GM23248 (cell line): ENCODE measurements at regions not wholly inside any gene's neighbourhood (a gene's known extent, or its start where the extent isn't known, plus 50 kb on each side); places are given as distances from the start of the nearest gene placed in this dataset.

Experiments
- DNase-seq: peaks from one replicate; pipeline ENCODE4 v3.0.0-alpha.2; 2015
- H2AFZ ChIP-seq: fragments of 200-600 bp; sonication (generic); 2 replicates; pipeline ENCODE4 v1.6.1; 2016; ENCODE audit warnings: antibody characterized with exemption
- H3F3A ChIP-seq: fragments of 200-600 bp; sonication (generic); 2 replicates; pipeline ENCODE4 v1.6.1; 2016; ENCODE audit warnings: mild to moderate bottlenecking, antibody characterized with exemption, mixed run types; ENCODE audit not compliant: insufficient read depth
- H3K27ac ChIP-seq: fragments of 200-600 bp; sonication (generic); 2 replicates; pipeline ENCODE4 v1.5.1; 2016; ENCODE audit warnings: mild to moderate bottlenecking
- H3K27me3 ChIP-seq: fragments of 200-600 bp; sonication (generic); replicated peaks from 2 replicates; pipeline ENCODE4 v1.6.1; 2016; ENCODE audit warnings: mild to moderate bottlenecking; ENCODE audit not compliant: insufficient read depth
- H3K36me3 ChIP-seq: fragments of 200-600 bp; sonication (generic); 2 replicates; pipeline ENCODE4 v1.6.1; 2016; ENCODE audit warnings: low read depth, mild to moderate bottlenecking
- H3K4me1 ChIP-seq: fragments of 200-600 bp; sonication (generic); 2 replicates; pipeline ENCODE4 v1.6.1; 2016; ENCODE audit warnings: mild to moderate bottlenecking; ENCODE audit not compliant: insufficient read depth
- H3K4me2 ChIP-seq: fragments of 200-600 bp; sonication (generic); one replicate; pipeline ENCODE4 v1.6.1; 2016; ENCODE audit warnings: mild to moderate bottlenecking; ENCODE audit not compliant: unreplicated experiment
- H3K4me3 ChIP-seq: fragments of 200-600 bp; sonication (generic); 2 replicates; pipeline ENCODE4 v1.5.1; 2016; ENCODE audit warnings: mild to moderate bottlenecking
- H3K79me2 ChIP-seq: fragments of 200-600 bp; sonication (generic); 2 replicates; pipeline ENCODE4 v1.6.1; 2016; ENCODE audit warnings: mild to moderate bottlenecking; ENCODE audit not compliant: insufficient read depth
- H3K9ac ChIP-seq: fragments of 200-600 bp; sonication (generic); 2 replicates; pipeline ENCODE4 v1.6.1; 2016; ENCODE audit warnings: mild to moderate bottlenecking
- H3K9me2 ChIP-seq: fragments of 200-600 bp; sonication (generic); 2 replicates; pipeline ENCODE4 v1.6.1; 2016; ENCODE audit warnings: mixed run types, mild to moderate bottlenecking, moderate library complexity; ENCODE audit not compliant: insufficient read depth
- H3K9me3 ChIP-seq: fragments of 200-600 bp; sonication (generic); one replicate; pipeline ENCODE4 v1.6.1; 2017; ENCODE audit warnings: low read depth
- H4K20me1 ChIP-seq: fragments of 200-600 bp; sonication (generic); 2 replicates; pipeline ENCODE4 v1.6.0; 2016; ENCODE audit not compliant: insufficient read depth
- EZH2 ChIP-seq: fragments of 200-600 bp; sonication (generic); IDR thresholded peaks from 2 replicates; pipeline ENCODE4 v1.6.1; 2018; ENCODE audit warnings: antibody characterized with exemption, mild to moderate bottlenecking; ENCODE audit not compliant: insufficient read depth, poor library complexity, severe bottlenecking
- EZH2phosphoT487 ChIP-seq: fragments of 200-600 bp; sonication (generic); IDR thresholded peaks from 2 replicates; pipeline ENCODE4 v1.6.1; 2018; ENCODE audit warnings: antibody characterized with exemption, moderate library complexity, mild to moderate bottlenecking, low read depth; ENCODE audit not compliant: insufficient read depth
- WGBS, 2 experiments: methylation state at CpG; one replicate each; pipeline ENCODE4 v1.1.6; 2015 to 2017; ENCODE audit warnings: low lambda C conversion rate in 2 of 2, low coverage in 1 of 2; ENCODE audit errors: missing lambda C conversion rate in 2 of 2; 5-methylcytosine and 5-hydroxymethylcytosine counted together
- in situ Hi-C: fragments of 300-500 bp; cut with MboI; formaldehyde crosslinking; loops from 2 replicates; pipeline ENCODE4 v1.15.0; 2020

DNA sequence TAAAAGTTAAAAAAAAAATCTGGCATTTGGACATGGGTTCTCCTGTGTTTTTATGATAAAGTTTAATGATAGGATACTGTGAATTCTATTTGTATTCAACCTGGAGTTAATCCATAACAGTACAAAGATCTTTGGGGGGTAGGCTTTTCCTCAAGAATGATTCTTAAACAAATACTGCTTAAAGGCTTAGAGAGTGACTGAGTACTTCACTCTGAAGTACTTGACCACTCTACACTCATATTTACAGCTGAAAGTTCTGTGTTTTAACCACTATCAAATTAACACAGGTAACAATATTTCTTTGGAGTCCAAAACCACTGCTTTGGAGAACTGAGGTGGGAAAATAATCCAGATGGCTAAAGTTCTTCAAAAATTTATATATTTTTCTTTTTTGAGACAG is 74.2 kb upstream of the TMEM168 start:
- H3K27me3 ChIP-seq, result no peaks in the 10 kb centered on the region
- no peak overlapping the region for H3K4me2 ChIP-seq

DNA sequence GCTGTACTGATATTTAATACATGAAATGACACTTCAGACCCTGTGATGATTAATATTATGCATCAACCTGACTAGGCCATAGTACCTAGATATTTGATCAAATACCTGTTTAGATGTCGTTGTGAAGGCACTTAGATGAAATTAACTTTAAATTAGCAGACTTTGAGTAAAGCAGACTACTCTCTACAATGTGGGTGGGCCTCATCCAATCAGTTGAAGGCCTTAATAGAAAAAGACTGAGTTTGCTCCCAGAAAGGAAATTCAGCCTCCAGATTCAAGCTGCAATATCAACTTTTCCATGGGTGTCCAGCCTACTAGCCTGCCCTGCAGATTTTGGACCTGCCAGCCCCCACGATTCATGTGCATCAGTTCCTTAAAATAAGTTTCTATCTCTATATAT is 68.6 kb upstream of the TMEM168 start:
- H3K27ac ChIP-seq, result no peak overlapping the region
- H3F3A ChIP-seq, result no peaks in the 10 kb centered on the region
- H3K79me2 ChIP-seq, result peaks cover 92% of the 10 kb centered on the region
- no peaks in the 10 kb centered on the region for H3K27me3 ChIP-seq
- in situ Hi-C loops, result no loop called here
- no peaks in the 10 kb centered on the region for H3K9me3 ChIP-seq
- TF ChIP-seq EZH2phosphoT487, result no peak
- TF ChIP-seq EZH2, result no peak
- no peaks in the 10 kb centered on the region for H3K4me1 ChIP-seq
- no peak overlapping the region for H3K4me2 ChIP-seq
- no peak overlapping the region for H3K9ac ChIP-seq
- H3K9me2 ChIP-seq, result no peaks in the 10 kb centered on the region
- no peaks in the 10 kb centered on the region for H4K20me1 ChIP-seq
- no peak overlapping the region for H2AFZ ChIP-seq
- WGBS, 2 experiments, result 84 to 89% methylated on average over 2 of the region's 2 CpGs
- peaks cover 6% of the 10 kb centered on the region for H3K36me3 ChIP-seq
- no peak for DNase-seq
- no peak overlapping the region for H3K4me3 ChIP-seq

More for the DNA sequence above, 74.2 kb upstream of the TMEM168 start:
- no peak overlapping the region for H3K9ac ChIP-seq
- no peak for TF ChIP-seq EZH2phosphoT487
- TF ChIP-seq EZH2, result no peak
- H2AFZ ChIP-seq, result no peak overlapping the region
- no peak for DNase-seq
- no peaks in the 10 kb centered on the region; the same call in 1 of the 2 replicates for H3F3A ChIP-seq
- no peak overlapping the region for H3K4me3 ChIP-seq
- H3K79me2 ChIP-seq, result peaks cover 97% of the 10 kb centered on the region
- no peaks in the 10 kb centered on the region for H3K9me2 ChIP-seq
- peaks cover 6% of the 10 kb centered on the region; the same call in 1 of the 2 replicates for H3K36me3 ChIP-seq
- no peak overlapping the region for H3K27ac ChIP-seq
- no peaks in the 10 kb centered on the region for H3K4me1 ChIP-seq
- peaks cover 3% of the 10 kb centered on the region; the same call in 1 of the 2 replicates for H4K20me1 ChIP-seq
- in situ Hi-C loops, result no loop called here
- no peaks in the 10 kb centered on the region for H3K9me3 ChIP-seq

GRCh38 chr7:112855227-112855626 is 65.0 kb upstream of the TMEM168 start:
- no peak for DNase-seq
- H3K4me3 ChIP-seq, result no peak overlapping the region
- peaks cover 94% of the 10 kb centered on the region for H3K79me2 ChIP-seq
- H2AFZ ChIP-seq, result no peak overlapping the region
- H3K36me3 ChIP-seq, result peaks cover 4% of the 10 kb centered on the region; the same call in 1 of the 2 replicates
- 83% methylated on average over 3 of the region's 3 CpGs for WGBS, 2 experiments
- H3K9me3 ChIP-seq, result no peaks in the 10 kb centered on the region
- H3K9ac ChIP-seq, result no peak overlapping the region
- no peaks in the 10 kb centered on the region for H3K4me1 ChIP-seq
- TF ChIP-seq EZH2phosphoT487, result no peak
- TF ChIP-seq EZH2, result no peak
- in situ Hi-C loops, result no loop called here
- no peaks in the 10 kb centered on the region for H3K9me2 ChIP-seq
- peaks cover 4% of the 10 kb centered on the region; the same call in 1 of the 2 replicates for H3F3A ChIP-seq
- no peak overlapping the region for H3K27ac ChIP-seq
- 0 out of 2 replicates have a peak, but pooled peaks cover 3% of the 10 kb centered on the region for H4K20me1 ChIP-seq
- H3K27me3 ChIP-seq, result no peaks in the 10 kb centered on the region
- no peak overlapping the region for H3K4me2 ChIP-seq

DNA sequence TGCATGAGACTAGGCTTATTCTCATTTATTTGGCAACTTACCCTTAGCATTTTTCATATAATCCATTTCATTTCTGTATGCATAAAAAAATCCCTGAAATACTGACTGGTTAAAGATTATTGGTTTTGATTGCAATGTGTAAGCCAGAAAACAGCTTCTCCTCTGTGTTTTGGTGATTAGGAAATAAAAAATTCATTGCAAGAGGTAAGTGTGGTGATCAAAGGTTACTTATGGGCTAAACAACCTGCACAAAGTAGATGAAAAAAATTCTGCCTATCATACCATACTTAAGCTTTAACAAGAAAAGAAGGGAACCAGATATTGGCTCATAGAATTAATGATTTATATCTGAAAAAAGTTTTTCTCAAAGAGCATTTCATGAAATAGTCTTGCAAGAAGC is 64.0 kb upstream of the TMEM168 start:
- Histone ChIP-seq H3K27me3 (no peaks in the 10 kb centered on the region), H4K20me1 (0 out of 2 replicates have a peak, but pooled peaks cover 3% of the 10 kb centered on the region), H3K79me2 (peaks cover 94% of the 10 kb centered on the region), H3K27ac (no peak overlapping the region), H3K4me2 (no peak overlapping the region), H3K9me2 (no peaks in the 10 kb centered on the region), H3F3A (peaks cover 6% of the 10 kb centered on the region; the same call in 1 of the 2 replicates), H2AFZ (no peak overlapping the region), H3K36me3 (peaks cover 4% of the 10 kb centered on the region; the same call in 1 of the 2 replicates), H3K9me3 (no peaks in the 10 kb centered on the region), H3K9ac (no peak overlapping the region), H3K4me1 (no peaks in the 10 kb centered on the region), H3K4me3 (no peak overlapping the region)
- no peak for DNase-seq
- TF ChIP-seq EZH2 (no peak), EZH2phosphoT487 (no peak)
- in situ Hi-C loops, result no loop called here

DNA sequence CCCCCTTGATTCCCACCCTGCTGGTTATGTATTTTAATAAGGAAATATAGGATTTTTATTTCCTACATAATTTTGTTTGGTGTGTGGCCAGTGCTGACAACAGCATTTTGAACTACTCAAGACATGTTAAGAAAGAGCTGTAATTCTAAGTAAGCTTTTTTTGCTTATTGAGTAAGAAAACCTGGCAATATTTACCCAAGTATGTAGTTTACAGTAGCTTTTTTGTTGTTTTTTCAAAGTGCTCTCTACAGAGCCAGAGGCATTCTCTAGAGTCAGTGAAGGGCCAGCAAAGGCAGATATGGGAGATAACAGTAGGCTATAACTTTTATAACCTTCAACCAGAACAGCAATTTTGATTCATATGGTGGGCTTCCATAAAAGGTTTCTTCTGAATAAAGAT is 63.2 kb upstream of the TMEM168 start:
- Histone ChIP-seq H3K27me3 (no peaks in the 10 kb centered on the region), H2AFZ (no peak overlapping the region), H3K79me2 (peaks cover 94% of the 10 kb centered on the region), H3K27ac (no peak overlapping the region), H3K4me1 (no peaks in the 10 kb centered on the region), H3K9me3 (no peaks in the 10 kb centered on the region), H3K9ac (no peak overlapping the region), H3K4me3 (no peak overlapping the region), H4K20me1 (0 out of 2 replicates have a peak, but pooled peaks cover 3% of the 10 kb centered on the region), H3K36me3 (peaks cover 4% of the 10 kb centered on the region; the same call in 1 of the 2 replicates), H3K4me2 (no peak overlapping the region), H3F3A (peaks cover 6% of the 10 kb centered on the region; the same call in 1 of the 2 replicates), H3K9me2 (no peaks in the 10 kb centered on the region)
- no peak for DNase-seq
- in situ Hi-C loops, result no loop called here
- TF ChIP-seq EZH2phosphoT487, result no peak
- TF ChIP-seq EZH2, result no peak
